DMS153 (cell line): ENCODE measurements at regions not wholly inside any gene's neighbourhood (a gene's known extent, or its start where the extent isn't known, plus 50 kb on each side); places are given as distances from the start of the nearest gene placed in this dataset.

Source experiments
- DNase-seq: peaks from one replicate; lab custom pipeline; 2025; lab: John Stamatoyannopoulos, UW

DNA sequence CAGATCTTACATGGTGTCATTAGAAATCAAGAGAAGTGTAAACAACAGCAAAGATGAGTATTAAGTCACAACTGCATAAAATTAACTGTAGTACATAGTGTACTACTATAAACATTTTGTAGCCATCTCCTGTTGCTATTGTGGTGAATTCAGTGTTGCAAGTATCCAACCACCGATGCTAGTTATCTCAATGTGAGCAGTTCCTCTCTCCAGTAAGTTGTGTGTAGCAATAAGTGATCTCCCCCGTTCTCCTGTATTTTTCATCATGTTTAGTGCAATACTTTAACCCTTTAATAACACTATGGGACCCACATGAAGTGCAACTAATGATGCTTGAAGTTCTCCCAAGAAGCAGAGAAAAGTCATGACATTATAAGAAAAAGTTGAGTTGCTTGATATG, 264.7 kb upstream of the KCNH8 start:
- DNase-seq = no peak

DNA sequence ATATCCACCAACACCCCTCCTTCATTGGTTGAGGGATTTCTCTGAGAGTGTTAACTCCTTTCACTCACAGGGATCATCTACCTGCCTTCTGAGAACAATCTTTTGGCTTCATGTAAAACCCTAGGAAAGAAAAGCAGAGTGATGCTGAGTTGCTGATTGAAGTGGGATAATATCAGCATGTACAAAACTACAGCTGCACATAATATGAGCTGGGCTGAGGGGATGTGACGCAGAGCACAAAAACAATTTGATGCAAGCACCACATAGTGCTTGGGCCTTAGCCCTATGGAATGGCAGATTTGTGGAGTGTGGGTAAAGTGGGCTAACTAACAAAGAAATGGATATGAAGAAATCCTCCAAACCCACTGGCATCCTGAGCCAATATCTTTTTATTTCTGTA, 267.6 kb upstream of the KCNH8 start:
- DNase-seq = no peak

DNA sequence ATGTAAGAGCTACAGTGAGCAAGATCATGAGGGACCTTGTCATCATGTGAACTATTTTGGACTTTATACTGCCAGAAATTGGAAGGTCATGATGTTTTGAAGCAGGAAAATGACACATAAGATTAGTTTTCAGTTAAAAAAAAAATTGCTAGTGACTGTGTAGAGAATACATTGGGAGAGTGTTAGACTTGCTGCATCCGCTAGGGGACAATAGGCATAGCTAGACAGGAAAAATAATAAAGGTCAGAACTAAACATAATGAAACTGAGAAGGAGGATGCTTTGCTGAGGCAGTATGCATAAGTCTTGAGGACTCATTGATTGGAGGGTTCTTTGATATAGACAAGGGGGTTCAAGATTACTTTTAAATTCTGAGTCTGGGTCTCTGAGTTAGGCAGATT, 275.8 kb upstream of the KCNH8 start:
- DNase-seq = no peak

DNA sequence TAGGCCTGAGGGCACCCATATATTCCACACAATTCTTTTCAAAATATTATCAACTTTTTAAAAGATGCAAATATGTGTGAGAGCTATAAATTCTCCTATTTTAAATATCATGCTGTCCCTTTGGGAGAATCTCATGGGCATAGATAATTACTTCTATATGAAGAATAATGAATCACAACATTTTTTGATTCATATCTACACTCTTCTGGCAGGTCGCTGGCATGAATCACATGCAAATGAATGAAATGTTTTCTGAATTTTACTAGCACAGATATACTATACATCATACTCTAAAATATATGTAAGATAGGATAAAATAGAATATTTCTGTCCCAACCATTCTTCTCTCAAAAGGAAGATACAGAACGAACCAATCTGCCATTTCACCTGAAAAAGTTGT, 277.7 kb upstream of the KCNH8 start:
- DNase-seq = no peak

DNA sequence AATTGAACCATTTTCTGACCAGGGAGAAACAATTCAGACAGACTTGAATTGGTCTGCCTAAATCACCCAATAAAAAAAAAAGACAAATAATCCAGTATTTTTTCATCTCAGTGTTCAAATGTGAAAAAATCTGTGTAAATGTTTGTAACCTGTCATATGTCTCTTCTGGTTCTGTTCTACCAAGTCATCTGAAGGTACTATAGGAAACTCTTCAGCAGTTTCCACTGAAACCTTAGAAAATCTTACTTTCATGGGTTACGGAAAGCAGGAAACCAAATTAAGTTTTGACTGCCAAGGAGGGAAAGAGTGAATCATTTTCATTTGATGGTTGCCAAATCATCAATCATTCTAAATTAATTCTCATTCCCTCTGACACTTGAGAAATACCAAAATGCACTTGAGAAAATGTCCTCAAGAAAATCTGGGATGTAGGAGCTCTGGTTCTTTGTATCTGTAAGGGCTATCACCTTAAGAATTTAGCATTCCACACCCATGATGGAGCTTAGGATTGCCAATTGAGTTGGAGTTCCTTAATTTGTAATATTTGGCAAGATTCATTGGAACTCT, 278.2 kb upstream of the KCNH8 start:
- no peak for DNase-seq

DNA sequence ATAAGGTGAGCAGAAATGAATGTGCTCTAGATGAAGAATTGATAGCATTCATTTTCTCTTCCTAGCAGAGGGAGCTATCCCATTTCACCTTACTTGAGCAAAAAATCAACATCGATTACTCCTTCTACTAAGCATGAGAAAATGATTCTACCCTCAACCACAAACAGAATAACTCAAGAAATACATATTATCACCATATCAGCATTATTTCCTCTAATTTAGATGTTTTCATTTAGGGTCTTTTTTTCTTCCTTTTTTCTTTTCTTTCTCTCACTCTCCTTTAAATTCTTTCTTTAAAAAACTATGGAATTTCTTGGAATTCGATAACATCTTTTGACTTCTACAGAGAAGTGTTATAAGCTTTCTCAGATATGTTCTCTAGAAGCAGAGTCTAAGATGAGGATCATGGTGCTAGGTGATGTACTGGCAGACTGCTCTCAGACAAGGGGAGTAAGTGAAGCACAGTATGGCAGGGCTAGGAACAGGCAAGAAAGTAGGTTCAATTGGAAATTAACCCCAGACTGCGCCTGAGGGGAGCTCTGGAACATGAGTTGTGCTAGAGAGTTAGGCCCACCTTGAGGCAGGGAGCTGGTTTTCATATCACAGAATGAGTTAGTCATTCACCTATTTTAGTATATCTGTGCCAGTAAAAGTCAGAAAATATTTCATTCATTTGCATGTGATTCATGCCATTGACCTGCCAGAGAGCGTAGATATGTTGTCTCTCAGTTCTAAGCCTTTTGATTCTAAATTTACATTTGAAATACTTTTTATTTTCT, 279.2 kb upstream of the KCNH8 start:
- DNase-seq = no peak

DNA sequence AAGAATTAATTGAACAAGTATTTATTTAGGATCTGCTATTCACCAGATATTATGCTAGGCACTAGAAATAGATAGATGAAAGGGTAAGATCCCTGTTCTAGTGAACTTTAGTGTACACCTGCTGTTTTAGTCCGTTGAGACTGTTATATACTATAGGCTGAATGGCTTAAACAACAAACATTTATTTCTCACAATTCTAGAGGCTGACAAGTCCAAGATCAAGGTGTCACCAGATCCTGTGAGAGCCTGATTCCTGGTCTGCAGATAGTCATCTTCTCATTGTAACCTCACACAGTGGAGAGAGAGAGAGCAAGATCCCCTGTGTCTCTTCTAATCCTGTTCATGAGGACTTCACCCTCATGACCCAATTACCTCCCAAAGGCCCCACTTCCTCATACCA, 281.4 kb upstream of the KCNH8 start:
- no peak for DNase-seq

DNA sequence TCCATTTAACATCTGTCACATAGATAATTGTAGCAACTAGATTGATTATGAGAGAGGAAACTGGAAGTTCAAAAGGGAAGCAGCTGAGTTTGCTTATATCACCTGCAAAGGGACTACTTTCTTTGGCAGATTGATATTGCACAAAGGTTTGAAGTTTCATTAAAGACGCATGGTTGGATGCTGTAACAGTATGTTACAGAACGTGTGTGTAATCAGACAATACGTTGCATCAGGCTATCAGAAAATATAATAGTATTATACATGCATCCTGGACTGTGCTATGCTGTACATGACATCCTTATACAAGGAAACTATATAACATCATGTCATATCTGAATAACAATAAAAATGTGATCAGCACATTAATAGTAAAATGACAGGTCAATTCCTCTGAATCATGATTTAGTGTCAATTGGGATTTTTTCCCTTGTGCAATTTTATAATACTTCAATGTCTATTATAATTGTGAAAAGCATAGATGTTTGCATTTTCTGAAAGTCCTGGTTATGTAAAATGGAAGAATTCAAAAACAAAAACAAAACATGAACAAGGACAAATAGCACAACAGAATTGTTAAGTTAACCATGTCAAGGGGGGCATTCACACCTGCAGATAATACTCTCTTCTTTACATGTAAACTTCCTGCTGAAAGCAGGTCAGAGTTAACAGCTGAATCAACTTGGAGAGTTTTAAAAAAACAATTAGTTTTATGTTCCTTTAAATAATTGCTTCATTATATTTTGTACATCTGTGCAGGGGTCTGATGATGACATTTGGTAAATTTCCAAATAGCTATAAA, 283.2 kb upstream of the KCNH8 start:
- no peak for DNase-seq

DNA sequence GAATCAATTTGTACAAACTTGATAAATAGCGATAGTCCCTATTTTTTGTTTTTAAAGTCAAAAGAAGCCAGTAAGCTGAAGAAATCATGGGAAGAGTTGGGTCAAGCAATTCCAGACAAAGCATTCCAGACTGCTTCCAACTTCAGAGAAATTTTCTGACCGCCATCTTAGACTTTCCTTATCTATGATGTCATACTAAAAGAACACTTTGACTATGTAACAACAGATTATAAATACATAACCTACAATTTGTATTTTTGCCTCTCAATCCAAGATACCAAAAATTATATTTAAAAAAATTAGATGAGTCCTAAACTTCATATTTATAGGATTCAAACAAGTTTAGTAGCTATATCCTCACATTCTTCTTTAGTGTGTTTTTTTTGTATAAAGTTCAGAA, 286.2 kb upstream of the KCNH8 start:
- no peak for DNase-seq

DNA sequence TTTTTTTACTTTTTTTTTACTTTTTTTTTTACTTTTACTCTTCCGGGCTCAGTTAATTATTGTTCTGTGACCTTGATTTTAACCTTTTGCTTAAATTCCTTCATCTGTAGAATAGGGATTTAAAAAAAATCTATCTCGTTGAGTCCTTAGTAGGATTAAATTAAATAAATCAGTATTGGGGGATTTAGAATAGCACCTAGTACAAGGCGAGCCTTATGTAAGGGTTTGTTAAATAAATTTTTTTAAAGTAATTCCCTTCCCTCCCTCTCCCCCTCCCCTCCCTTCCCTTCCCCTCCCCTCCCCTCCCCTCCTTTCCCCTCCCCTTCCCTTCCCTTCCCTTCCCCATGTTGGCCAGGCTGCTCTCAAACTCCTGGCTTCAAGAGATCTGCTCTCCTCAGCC, 287.2 kb upstream of the KCNH8 start:
- DNase-seq = no peak

DNA sequence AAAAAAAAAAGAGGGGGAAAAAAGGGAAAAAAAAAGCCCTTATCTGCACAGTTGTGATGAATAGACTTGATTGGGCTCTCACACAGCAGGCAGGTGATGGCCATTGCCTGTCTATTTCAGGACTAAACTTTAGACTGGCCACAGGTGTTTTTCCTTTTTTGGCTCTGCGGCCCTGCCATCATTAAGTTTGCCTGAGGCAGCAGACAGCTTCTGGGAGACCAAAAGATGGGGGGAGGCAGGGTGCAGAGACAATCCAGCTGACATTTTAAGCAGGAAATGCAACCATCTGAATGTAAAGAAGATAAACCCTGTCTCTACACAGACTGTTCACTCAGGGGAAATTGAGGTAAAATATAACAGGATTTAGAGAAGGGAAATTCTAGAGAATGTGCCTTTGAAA, 295.0 kb upstream of the KCNH8 start:
- no peak for DNase-seq

DNA sequence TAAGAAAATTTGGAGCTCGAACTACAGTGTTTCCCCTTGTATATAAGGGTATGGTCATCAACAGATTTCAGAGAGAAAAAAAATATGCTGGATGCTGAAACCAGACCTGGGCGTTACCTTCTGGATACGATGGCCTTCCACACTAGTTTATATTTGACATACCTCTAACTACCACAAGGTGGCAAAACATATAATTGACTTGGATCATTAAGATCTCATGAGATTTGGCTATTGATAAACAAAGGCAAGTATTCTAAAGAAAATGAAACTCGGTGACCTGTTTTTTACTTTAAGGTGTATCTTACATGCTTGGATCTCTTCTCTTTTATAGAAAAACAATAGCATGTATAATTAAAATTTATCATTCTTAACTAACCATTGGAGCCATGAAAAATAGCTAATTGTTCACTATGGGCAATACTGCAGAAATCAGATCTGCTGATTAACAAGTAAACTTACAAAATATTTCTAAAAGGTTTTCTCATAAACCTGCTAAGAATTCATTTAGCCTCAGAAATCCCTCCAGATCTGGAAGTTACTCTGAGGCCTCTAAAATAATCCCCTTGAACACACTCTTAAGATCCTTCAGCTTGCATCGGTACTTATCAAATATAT, 300.6 kb upstream of the KCNH8 start:
- DNase-seq = no peak

DNA sequence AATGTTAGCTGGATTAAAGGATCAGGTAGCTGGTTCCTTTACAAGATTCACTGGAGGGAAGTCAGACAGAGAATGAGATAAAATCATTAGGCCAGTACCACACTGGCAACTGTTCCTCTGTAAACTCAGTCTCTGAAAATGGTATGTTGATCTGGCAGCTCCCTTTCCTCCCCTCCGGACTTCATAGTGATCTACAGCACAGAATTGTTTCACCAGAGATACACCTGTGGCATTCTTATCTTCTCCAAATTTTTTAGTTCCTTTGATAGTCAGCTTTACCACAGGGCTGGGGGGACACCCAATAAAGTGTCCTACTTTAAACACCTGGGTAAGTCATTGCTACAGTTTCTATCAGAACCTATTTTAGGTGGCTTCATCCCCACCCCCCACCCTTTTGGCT, 304.3 kb upstream of the KCNH8 start:
- no peak for DNase-seq

DNA sequence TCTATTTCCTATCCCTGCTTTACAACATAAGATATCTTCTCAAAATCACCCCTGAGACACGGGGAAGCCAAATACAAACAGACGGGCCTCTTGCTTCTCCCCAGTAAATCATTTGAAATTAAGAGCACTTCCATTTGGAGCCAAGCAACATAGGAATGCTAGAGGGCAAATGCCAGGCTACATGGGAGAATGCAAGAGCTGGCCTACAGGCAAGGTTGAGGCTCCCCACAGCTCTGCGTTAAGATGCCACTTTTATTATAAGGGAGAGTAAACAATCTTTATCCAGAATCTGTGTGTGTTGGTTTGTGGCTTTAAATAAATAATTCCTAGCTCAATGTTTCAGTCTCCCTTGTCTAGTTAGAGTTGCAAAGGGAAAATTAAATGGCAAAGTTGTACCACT, 305.1 kb upstream of the KCNH8 start:
- no peak for DNase-seq

DNA sequence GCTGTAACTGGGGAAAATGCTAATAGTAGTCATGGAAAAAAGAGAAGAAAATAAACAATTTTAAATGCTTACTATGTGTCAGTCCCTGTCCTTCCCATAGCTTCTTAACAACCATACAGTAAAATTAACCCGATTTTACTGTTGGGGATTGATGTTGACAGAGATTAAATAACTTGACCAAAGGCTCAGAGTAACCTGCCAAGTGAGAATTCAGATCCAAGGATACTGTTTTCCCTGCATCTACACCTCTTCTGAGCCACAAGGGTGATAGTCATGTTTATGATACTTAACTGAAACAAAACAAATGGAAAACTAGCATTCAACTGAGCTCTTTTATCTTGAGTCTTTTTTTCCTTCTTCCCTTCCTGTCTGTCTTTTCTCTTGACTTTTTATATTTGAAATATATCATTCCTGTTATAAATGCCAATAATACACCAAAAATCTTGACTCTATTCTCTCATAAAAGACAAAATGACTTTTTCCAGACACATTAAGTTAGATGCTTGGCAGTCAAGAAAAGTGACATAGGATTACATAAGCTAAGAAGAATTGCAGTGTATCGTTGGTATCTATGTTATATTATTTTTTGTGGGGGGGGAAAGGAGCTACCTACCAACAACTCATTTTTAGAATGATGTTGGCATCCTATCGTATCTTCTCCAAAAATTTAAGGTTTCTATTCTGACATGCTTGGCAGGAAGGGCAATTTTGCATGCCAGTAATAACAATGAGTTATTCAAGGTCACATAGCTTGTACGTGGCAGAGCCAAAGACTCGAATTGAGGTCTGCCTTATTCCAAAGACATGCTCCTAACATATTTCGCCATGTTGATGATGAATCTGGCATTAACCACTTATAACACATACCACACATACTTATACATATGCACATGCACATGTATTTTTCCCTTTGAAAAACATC, 306.6 kb upstream of the KCNH8 start:
- DNase-seq = no peak

DNA sequence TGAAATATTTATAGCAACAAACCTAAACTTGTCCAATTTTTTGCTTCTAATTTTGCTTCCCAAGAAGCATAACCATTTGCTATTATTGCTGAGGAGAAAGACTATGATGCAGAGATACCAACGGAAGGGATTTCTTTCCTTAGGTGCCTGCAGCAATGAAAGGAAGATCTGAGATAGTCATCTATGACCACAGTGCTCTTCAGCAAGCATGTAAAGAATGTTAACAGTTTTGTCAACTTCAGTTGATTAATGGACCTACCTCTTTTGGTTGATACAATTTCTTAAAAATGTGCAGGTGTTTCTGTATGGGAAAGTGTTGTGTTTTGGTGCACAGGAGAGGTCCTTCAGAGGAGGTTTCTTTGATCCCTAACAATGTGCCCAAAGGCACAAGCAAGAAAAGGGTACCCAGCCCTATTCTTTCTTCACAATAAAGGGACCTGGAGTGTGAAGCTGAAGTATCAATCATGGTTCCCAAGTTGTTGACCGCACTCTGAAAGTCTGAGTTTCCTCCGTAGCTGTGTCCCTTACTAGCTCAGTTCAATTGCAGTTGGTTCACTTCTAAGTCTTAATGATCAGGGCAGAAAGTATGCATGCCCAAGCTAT, 307.7 kb upstream of the KCNH8 start:
- DNase-seq = no peak

DNA sequence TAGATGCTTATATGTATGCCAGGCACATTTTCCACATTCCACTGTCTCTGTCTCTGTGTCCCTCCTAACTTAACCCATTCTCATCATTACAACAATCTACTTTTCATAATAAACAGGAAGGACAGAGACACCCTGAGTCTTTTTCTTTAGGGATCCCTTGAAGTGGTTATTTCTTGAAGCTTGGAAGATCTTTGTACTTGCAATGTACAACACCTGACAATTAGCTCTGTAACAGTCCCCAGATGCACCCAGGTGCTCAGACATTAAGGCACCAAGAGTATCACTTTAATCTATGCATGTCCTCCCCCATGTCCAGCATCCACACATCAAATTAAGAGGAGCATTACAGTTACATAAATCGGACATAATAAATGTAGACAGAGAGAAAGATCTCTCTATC, 309.6 kb upstream of the KCNH8 start:
- DNase-seq = no peak

DNA sequence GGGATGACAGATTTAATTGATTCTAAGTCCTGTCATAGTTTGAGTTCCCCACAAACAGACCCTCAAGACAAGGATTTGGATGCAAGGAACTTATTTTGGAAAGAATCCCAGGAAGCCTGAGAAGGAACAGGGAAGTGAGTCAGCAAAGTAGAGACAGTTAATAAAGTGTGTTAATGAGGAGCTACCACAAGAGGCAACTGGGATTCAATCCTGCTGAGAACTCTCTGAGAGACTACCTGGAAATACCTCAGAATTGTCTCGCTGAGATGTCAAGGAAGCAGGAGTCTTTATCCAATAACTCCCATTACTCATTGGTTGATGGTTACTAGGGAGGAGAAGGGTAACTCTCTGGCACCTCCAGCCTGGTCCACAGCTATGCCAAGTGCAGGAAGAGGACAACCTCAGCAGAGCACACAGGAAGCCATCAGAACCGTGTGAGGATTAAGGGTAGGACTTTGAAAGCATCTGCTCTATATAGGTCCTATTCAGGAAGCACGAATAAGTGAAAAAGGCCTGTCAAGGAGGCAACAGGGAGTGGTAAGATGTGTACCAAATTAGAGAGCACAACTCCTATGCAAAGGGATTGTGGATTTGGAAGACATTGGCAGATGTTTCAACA, 311.1 kb upstream of the KCNH8 start:
- no peak for DNase-seq

DNA sequence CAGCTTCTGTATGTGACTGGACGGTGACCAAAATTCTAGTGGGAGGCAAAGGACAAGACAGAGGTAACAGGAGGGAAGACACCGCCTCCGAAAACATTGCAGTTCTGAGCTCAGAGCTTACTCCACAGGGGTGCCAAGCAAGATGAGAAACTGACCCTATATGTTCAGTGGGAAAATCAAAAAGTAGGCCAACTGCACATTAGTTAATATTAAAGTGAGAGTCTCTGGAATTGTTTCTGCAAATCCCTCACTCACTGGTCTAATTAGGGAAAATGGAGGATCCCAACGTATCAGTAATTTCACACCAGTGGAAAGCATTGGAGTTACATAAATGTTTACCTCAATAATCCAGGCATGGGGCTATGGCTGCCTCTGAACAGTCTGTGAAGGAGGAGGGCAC, 313.3 kb upstream of the KCNH8 start:
- DNase-seq = no peak

DNA sequence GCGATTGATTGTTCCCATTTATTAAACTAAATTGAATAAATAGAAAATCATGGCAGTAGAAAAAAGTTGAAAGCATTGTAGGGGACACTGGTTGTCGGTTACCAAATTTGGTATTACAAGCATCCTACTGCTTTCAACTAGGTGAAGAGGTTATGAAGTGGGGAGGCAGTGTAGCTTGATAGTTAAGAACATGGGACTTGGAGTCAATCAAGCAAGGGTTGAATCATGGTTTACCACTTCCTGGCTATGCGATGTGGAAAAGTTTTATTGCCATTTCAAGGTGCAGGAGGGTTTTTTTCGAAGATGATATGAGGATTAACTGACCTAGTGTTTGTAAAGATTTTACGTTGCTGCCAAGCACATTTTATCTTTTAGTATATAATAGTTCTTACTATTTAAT, 318.2 kb upstream of the KCNH8 start:
- DNase-seq = no peak

DNA sequence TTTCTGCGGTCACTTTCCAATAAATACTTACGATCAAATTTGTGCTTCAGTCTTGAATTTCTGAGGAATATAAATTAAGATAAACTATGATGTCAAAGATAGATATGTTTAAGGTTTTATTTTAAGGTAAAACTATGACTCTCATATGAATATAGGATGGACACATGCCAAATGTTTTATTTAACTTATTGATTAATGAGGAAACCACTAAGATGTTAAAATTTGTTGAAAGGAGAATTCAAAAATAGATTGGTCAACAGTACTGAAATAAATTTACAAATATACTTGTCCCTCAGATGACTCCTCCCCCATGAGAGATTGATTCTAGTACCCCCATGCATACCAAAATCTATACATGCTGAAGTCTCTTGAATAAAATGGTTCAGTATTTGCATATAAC, 319.7 kb upstream of the KCNH8 start:
- no peak for DNase-seq
